ENCODE measurements at regions not wholly inside any gene's neighbourhood (a gene's known extent, or its start where the extent isn't known, plus 50 kb on each side); places are given as distances from the start of the nearest gene placed in this dataset.

DNA sequence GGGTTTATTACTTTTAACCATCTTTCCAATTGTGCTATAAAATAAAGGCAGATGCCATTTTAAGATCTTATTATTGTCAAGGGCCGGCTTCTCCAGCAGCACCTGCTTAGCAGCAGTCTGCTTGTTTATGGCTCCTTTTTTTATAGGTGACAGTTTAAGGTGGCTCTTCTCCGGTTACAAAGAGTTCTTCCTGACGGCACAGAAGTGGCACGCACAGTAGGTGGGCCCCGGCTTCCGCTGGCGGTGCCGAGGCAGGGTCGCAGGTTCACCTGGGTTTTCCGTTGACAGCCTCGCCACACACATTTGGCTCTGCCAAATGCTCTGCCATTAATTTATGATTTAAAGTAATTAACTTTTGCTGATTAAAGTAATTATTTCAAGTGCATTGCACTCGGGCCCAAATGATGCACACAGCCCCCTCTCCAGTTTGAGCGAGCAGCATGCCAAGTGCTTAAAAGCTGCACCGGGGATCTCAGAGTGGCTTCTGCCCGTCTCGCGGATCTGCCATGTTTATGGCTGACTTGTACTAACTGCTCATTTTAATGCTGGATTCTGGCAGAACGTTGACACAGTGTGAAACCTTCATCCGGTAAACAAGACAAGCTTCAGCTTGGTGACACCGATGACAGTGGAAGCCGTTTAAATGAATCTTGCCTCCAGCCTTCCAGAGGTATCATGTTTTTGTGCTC lies 355.1 kb upstream of the MKI67 start:
- DNase-seq (ENCODE audit: low read depth), result no peak
- TF ChIP-seq, protein P1, sequence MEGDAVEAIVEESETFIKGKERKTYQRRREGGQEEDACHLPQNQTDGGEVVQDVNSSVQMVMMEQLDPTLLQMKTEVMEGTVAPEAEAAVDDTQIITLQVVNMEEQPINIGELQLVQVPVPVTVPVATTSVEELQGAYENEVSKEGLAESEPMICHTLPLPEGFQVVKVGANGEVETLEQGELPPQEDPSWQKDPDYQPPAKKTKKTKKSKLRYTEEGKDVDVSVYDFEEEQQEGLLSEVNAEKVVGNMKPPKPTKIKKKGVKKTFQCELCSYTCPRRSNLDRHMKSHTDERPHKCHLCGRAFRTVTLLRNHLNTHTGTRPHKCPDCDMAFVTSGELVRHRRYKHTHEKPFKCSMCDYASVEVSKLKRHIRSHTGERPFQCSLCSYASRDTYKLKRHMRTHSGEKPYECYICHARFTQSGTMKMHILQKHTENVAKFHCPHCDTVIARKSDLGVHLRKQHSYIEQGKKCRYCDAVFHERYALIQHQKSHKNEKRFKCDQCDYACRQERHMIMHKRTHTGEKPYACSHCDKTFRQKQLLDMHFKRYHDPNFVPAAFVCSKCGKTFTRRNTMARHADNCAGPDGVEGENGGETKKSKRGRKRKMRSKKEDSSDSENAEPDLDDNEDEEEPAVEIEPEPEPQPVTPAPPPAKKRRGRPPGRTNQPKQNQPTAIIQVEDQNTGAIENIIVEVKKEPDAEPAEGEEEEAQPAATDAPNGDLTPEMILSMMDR (IDR thresholded peaks at IDR 0.05; ENCODE audit: insufficient read depth, low read depth, low read length, missing control alignments), result no peak
- no peak overlapping the region for H3K4me3 ChIP-seq (ENCODE audit: low read depth, low read length)

- no peak overlapping the region for H3K4me3 ChIP-seq (ENCODE audit: low read depth, low read length)
- DNase-seq (ENCODE audit: low read depth), result no peak
- TF ChIP-seq, protein P1 (IDR thresholded peaks at IDR 0.05; ENCODE audit: insufficient read depth, low read depth, low read length, missing control alignments), result no peak
Measured at GRCh38 chr10:128482052-128482451, 355.8 kb upstream of the MKI67 start.

DNA sequence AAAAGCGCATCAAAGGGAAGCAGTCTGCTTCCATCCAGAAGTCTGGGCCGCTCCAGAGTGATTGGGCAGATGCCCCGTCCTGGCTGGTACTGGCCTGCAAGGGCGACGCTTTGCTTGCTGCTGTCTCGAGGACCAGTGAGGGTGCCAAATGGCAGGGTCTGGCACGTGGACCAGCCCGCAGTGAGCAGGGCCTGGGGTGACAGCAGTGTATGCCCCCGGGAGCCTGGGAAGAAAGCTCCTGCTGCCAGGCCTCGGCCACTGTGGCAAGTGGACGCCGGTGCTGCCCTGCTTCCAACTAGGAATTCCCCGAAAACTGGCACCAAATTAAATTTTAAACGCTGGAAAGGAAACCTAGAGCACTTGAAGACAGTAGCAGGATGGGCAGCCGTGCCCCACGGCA lies 357.0 kb upstream of the MKI67 start:
- DNase-seq (ENCODE audit: low read depth), result no peak
- H3K4me3 ChIP-seq (ENCODE audit: low read depth, low read length), result no peak overlapping the region
- TF ChIP-seq, protein P1 (IDR thresholded peaks at IDR 0.05; ENCODE audit: insufficient read depth, low read depth, low read length, missing control alignments), result no peak

DNA sequence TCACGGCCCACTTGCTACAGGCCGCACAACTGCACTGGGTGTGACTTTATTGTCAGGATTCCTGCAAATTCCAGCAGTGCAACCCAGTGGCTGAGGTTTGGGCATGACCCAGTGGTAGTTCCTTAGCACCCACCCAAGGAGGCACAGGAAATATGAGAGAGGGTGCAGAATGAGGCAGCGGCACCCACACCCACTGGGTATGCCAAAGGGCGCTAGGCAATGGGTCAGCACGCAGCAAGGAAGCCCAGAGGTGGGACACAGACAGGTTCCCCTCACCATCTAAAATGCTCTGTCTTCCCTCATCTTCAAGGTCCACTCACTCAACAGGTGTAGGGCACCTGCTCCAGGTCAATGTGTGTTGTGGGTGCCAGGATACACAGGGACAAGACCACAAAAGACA lies 357.8 kb upstream of the MKI67 start:
- no peak for DNase-seq (ENCODE audit: low read depth)
- no peak overlapping the region for H3K4me3 ChIP-seq (ENCODE audit: low read depth, low read length)
- TF ChIP-seq, protein P1 (IDR thresholded peaks at IDR 0.05; ENCODE audit: insufficient read depth, low read depth, low read length, missing control alignments), result no peak

DNA sequence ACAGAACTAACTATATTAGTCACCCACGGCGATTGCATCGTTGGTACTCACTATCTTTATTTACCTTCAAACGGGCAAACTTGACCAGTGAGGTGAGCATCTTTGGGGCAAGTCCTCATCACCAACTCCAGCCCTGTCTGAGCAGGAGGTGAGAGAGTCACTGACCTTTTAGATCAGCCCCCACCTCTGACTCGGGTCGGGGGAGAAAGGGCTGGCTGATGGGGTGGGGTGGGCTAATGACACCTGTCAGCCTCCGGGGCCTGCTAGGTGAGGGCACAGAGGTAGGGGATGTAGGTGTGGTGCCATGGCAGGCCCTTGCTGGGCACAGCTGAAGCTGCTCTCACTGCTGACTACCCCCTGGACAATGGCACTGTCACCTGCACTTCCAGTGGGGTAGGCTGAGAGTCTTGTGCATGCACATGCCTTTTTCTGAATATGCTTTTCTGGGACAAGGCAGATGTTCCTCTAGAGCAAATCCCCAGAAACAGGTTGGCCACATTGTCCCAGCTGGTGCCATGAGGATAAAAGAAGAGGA lies 359.5 kb upstream of the MKI67 start:
- no peak overlapping the region for H3K4me3 ChIP-seq (ENCODE audit: low read depth, low read length)
- DNase-seq (ENCODE audit: low read depth), result no peak
- TF ChIP-seq, protein P1 (IDR thresholded peaks at IDR 0.05; ENCODE audit: insufficient read depth, low read depth, low read length, missing control alignments), result no peak

GRCh38 chr10:128487517-128487916 lies 361.3 kb upstream of the MKI67 start:
- DNase-seq (ENCODE audit: low read depth), result no peak
- TF ChIP-seq, protein P1 (IDR thresholded peaks at IDR 0.05; ENCODE audit: insufficient read depth, low read depth, low read length, missing control alignments), result no peak
- no peak overlapping the region for H3K4me3 ChIP-seq (ENCODE audit: low read depth, low read length)

All from GM12865 (cell line).